NCI-H128 (cell line): ENCODE measurements at regions not wholly inside any gene's neighbourhood (a gene's known extent, or its start where the extent isn't known, plus 50 kb on each side); places are given as distances from the start of the nearest gene placed in this dataset.
A peak's percentile ranks its signal among the peaks of the same experiment; 100 is the strongest.

Experiments
- DNase-seq: peaks from one replicate; lab custom pipeline; 2025; ENCODE audit not compliant: unreplicated experiment; lab: John Stamatoyannopoulos, UW

- DNase-seq = no peak
Measured at GRCh38 chr16:66152823-66153393, 213.6 kb upstream of the CDH5 start.

- no peak for DNase-seq
Measured at GRCh38 chr16:66152181-66152580, 214.3 kb upstream of the CDH5 start.

- no peak for DNase-seq
Measured at GRCh38 chr16:66150698-66151482, 215.6 kb upstream of the CDH5 start.

- no peak for DNase-seq
Measured at GRCh38 chr16:66147291-66147690, 219.2 kb upstream of the CDH5 start.

GRCh38 chr16:66146798-66147197 lies 219.7 kb upstream of the CDH5 start:
- no peak for DNase-seq

- peak; percentile 19 for DNase-seq
Measured at GRCh38 chr16:66144641-66145040, 221.8 kb upstream of the CDH5 start.

- DNase-seq = no peak
Measured at GRCh38 chr16:66143415-66143814, 223.1 kb upstream of the CDH5 start.

GRCh38 chr16:66141885-66142284 lies 224.6 kb upstream of the CDH5 start:
- DNase-seq = no peak

- DNase-seq = no peak
Measured at GRCh38 chr16:66137853-66138252, 228.6 kb upstream of the CDH5 start.

GRCh38 chr16:66136841-66137240 lies 229.7 kb upstream of the CDH5 start:
- DNase-seq = no peak

GRCh38 chr16:66135838-66136237 lies 230.7 kb upstream of the CDH5 start:
- DNase-seq = no peak

- DNase-seq = no peak
Measured at GRCh38 chr16:66135421-66135831, 231.1 kb upstream of the CDH5 start.

- DNase-seq = no peak
Measured at GRCh38 chr16:66134875-66135274, 231.6 kb upstream of the CDH5 start.

GRCh38 chr16:66133643-66134338 lies 232.7 kb upstream of the CDH5 start:
- no peak for DNase-seq

GRCh38 chr16:66131895-66132294 lies 234.6 kb upstream of the CDH5 start:
- DNase-seq = no peak

GRCh38 chr16:66131156-66131807 lies 235.2 kb upstream of the CDH5 start:
- no peak for DNase-seq

GRCh38 chr16:66130296-66130905 lies 236.1 kb upstream of the CDH5 start:
- no peak for DNase-seq

GRCh38 chr16:66129196-66129595 lies 237.3 kb upstream of the CDH5 start:
- no peak for DNase-seq

GRCh38 chr16:66128371-66128770 lies 238.1 kb upstream of the CDH5 start:
- no peak for DNase-seq

- no peak for DNase-seq
Measured at GRCh38 chr16:66127459-66128370, 238.8 kb upstream of the CDH5 start.
